GM12872 (cell line): ENCODE measurements at regions not wholly inside any gene's neighbourhood (a gene's known extent, or its start where the extent isn't known, plus 50 kb on each side); places are given as distances from the start of the nearest gene placed in this dataset.

Experiments used
- CTCF ChIP-seq: IDR thresholded peaks from 3 replicates; pipeline ENCODE4 v1.5.1; 2011; ENCODE audit warnings: low read depth, mild to moderate bottlenecking, low read length, moderate library complexity; ENCODE audit not compliant: insufficient read depth

GRCh38 chr5:72597456-72597948 is 90.3 kb upstream of the ZNF366 start:
- TF ChIP-seq CTCF = no peak

GRCh38 chr5:72596956-72597355 is 89.7 kb upstream of the ZNF366 start:
- no peak for TF ChIP-seq CTCF

- TF ChIP-seq CTCF = no peak
Observed at GRCh38 chr5:72588640-72589039, 81.4 kb upstream of the ZNF366 start.

- TF ChIP-seq CTCF = no peak
Observed at GRCh38 chr5:72587661-72588308, 80.6 kb upstream of the ZNF366 start.

DNA sequence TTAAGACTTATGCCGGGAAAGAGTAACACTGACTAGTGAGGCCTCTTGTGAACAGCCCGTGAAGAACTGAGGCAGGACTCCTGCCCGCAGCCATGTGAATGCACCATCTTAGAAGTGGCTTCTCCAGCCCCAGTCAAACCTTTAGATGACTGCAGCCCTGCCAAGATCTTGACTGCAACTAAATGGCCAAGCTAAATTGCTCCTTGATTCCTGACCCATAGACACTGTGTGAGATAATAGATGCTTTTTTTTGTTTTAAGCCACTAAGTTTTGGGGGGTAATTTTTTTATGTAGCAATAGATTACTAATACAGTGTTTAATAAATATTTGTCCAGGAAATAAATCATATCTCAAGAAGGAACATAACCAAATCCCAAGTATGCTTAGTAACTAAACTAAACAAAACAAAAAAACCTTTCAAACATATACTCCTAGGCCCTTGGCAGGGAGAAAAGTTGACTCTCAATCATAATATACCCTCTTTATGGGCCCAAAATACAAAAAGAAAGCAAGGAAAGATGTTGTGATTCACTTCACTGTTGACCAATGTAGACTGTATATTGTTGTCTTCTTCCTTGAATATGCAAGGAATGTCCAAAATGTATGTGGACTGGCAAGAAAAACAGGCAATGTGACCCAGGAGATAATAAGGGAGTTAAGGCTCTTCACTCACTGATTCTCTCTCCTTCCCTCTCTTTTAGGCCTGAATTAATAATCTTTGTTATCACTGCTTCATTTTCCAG is 79.7 kb upstream of the ZNF366 start:
- no peak for TF ChIP-seq CTCF

DNA sequence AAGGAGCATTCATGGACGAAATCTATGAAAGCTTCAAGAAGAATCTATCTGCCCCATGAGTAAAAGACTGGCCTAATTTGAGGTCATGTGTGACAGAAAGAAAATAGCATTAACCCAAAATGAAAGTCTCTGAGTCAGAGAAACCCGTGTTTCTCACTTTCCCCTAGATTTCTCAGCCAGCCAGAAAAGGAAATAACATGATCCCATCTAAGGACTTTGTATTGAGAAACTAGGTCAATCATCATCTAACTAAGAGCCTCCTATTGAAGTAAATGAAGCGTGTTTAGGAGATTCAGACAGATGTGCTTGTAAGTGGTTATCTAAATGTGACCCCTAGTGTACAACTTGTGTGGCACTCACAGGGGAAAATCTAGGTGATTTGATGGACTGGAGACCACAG is 77.3 kb upstream of the ZNF366 start:
- TF ChIP-seq CTCF = no peak

GRCh38 chr5:72572236-72572765 is 65.1 kb upstream of the ZNF366 start:
- no peak for TF ChIP-seq CTCF
